AG10803 (cell line): ENCODE measurements at regions not wholly inside any gene's neighbourhood (a gene's known extent, or its start where the extent isn't known, plus 50 kb on each side); places are given as distances from the start of the nearest gene placed in this dataset.

Experiments used
- DNase-seq: peaks from one replicate; pipeline ENCODE4 v3.0.0; 2010; ENCODE audit warnings: low read depth
- H3K4me3 ChIP-seq: 2 replicates; pipeline ENCODE4 v1.5.1; 2011; ENCODE audit warnings: mild to moderate bottlenecking, low read length, control low read depth
- CTCF ChIP-seq: conservative IDR thresholded peaks from 2 replicates; pipeline ENCODE4 v1.5.1; 2011; ENCODE audit warnings: mild to moderate bottlenecking, low read length, control low read depth, inconsistent platforms

- no peak for TF ChIP-seq CTCF
- DNase-seq, result no peak
- no peak overlapping the region for H3K4me3 ChIP-seq
Observed at GRCh38 chr12:111157486-111157885, 211.4 kb downstream of the PHETA1 start.

GRCh38 chr12:111156304-111156703 is 212.6 kb downstream of the PHETA1 start:
- DNase-seq, result no peak
- no peak overlapping the region for H3K4me3 ChIP-seq
- no peak for TF ChIP-seq CTCF

GRCh38 chr12:111155521-111155920 is 213.4 kb downstream of the PHETA1 start:
- no peak for TF ChIP-seq CTCF
- no peak overlapping the region for H3K4me3 ChIP-seq
- DNase-seq, result no peak

- no peak overlapping the region for H3K4me3 ChIP-seq
- DNase-seq, result no peak
- no peak for TF ChIP-seq CTCF
Observed at GRCh38 chr12:111155020-111155419, 213.9 kb downstream of the PHETA1 start.

GRCh38 chr12:111154147-111154834 is 214.6 kb downstream of the PHETA1 start:
- DNase-seq, result peak; percentile 2
- no peak overlapping the region for H3K4me3 ChIP-seq
- no peak for TF ChIP-seq CTCF

- no peak for TF ChIP-seq CTCF
- no peak for DNase-seq
- no peak overlapping the region for H3K4me3 ChIP-seq
Observed at GRCh38 chr12:111152561-111152960, 216.3 kb downstream of the PHETA1 start.

GRCh38 chr12:111150921-111151840 is 217.7 kb downstream of the PHETA1 start:
- H3K4me3 ChIP-seq, result no peak overlapping the region
- DNase-seq, result no peak
- no peak for TF ChIP-seq CTCF
